ENCODE measurements at regions not wholly inside any gene's neighbourhood (a gene's known extent, or its start where the extent isn't known, plus 50 kb on each side); places are given as distances from the start of the nearest gene placed in this dataset.

- POLR2A ChIA-PET = no interaction called here
- H3K9me3 ChIP-seq (ENCODE audit: control extremely low read depth in 1 of 3, control insufficient read depth in 2 of 3, insufficient read depth in 1 of 3, low read length in 2 of 3) = peaks cover 5 to 11% (median 5%) of the 10 kb centered on the region in 3 donors
- H3K4me3 ChIP-seq (ENCODE audit: control extremely low read depth in 1 of 5, extremely low read depth in 1 of 5, insufficient read depth in 1 of 5, low read depth in 2 of 5, low read length in 4 of 5) = no peak overlapping the region
- CTCF ChIA-PET = no interaction called here
- no peak for DNase-seq
- Mint-ChIP-seq H3K9me3 (ENCODE audit: insufficient read depth) (no peaks in the 10 kb centered on the region), H3K27ac (no peak overlapping the region), H3K4me1 (peaks cover 3% of the 10 kb centered on the region), H3K4me3 (no peak overlapping the region), H3K27me3 (peaks cover 7% of the 10 kb centered on the region)
- no peak overlapping the region for H3K27ac ChIP-seq (ENCODE audit: low read length in 2 of 2)
- peaks cover 0 to 4% of the 10 kb centered on the region in 2 donors for H3K4me1 ChIP-seq (ENCODE audit: control insufficient read depth in 2 of 2, insufficient read depth in 2 of 2, low read length in 2 of 2)
- no peak overlapping the region for H2AFZ ChIP-seq (ENCODE audit: insufficient read depth, low read depth, low read length, poor library complexity, severe bottlenecking)
- peaks cover 0 to 1% of the 10 kb centered on the region in 2 experiments for H3K36me3 ChIP-seq (replicated peaks in 1 of 2; ENCODE audit: control extremely low read depth in 1 of 2, control insufficient read depth in 1 of 2, extremely low read depth in 1 of 2, insufficient read depth in 2 of 2, low read length in 1 of 2)
- H3K27me3 ChIP-seq (replicated peaks in 1 of 4; ENCODE audit: control extremely low read depth in 1 of 4, control insufficient read depth in 3 of 4, insufficient read depth in 4 of 4, low read length in 3 of 4) = no peaks in the 10 kb centered on the region
- ATAC-seq (ENCODE audit: low read depth) = no peak
- WGBS (ENCODE audit: insufficient coverage) = no CpG with 5 or more reads among the region's 1 CpG
- intact Hi-C loops (cut with micrococcal nuclease) = no loop called here
- H3K4me2 ChIP-seq (replicated peaks; ENCODE audit: low read depth, low read length, poor library complexity, severe bottlenecking) = no peak overlapping the region
- no peak for TF ChIP-seq EZH2 (IDR thresholded peaks at IDR 0.05; ENCODE audit: borderline replicate concordance, insufficient read depth, low read depth, low read length, poor library complexity, severe bottlenecking)
- TF ChIP-seq, protein P1, sequence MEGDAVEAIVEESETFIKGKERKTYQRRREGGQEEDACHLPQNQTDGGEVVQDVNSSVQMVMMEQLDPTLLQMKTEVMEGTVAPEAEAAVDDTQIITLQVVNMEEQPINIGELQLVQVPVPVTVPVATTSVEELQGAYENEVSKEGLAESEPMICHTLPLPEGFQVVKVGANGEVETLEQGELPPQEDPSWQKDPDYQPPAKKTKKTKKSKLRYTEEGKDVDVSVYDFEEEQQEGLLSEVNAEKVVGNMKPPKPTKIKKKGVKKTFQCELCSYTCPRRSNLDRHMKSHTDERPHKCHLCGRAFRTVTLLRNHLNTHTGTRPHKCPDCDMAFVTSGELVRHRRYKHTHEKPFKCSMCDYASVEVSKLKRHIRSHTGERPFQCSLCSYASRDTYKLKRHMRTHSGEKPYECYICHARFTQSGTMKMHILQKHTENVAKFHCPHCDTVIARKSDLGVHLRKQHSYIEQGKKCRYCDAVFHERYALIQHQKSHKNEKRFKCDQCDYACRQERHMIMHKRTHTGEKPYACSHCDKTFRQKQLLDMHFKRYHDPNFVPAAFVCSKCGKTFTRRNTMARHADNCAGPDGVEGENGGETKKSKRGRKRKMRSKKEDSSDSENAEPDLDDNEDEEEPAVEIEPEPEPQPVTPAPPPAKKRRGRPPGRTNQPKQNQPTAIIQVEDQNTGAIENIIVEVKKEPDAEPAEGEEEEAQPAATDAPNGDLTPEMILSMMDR (IDR thresholded peaks at IDR 0.05) = no peak
- no peaks in the 10 kb centered on the region for H4K20me1 ChIP-seq (ENCODE audit: control insufficient read depth, insufficient read depth, low read length, poor library complexity, severe bottlenecking)
- H3K9ac ChIP-seq (ENCODE audit: low read length) = no peak overlapping the region
- no peaks in the 10 kb centered on the region for H3K79me2 ChIP-seq (ENCODE audit: control insufficient read depth, insufficient read depth, low read length)
These were observed 330.6 kb downstream of the KCNRG start for GRCh38 chr13:50345804-50346203.

DNA sequence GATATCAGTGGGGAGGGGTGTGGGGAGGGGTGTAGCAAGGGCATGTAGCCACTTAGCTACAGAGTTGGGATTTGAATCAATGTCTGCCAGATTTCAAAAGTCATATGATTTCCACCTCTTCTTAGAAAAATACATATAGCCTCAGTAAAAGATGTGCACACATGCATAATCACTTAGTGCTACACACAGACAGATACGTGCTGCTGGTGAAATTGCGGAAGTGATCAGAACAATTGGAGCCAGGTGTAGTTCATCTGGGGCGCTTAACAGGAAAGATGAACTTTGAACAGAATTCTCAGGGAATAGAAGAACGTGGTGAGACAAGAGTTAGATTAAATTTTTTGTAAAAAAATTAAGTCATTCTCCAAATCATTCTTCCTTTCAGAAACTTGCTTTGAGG lies 333.1 kb downstream of the KCNRG start:
- no peaks in the 10 kb centered on the region for H3K9me3 Mint-ChIP-seq (ENCODE audit: insufficient read depth)
- ATAC-seq (ENCODE audit: low read depth) (no peak), DNase-seq (no peak)
- ChIA-PET CTCF (no interaction called here), POLR2A (interaction anchor here (0.7 kb wide), 1 partner anchor 451 kb away, joined by 3 read pairs; no protein-coding TSS in a partner anchor)
- Histone ChIP-seq H3K9ac (ENCODE audit: low read length) (no peak overlapping the region), H4K20me1 (ENCODE audit: control insufficient read depth, insufficient read depth, low read length, poor library complexity, severe bottlenecking) (no peaks in the 10 kb centered on the region), H3K27me3 (replicated peaks in 1 of 4; ENCODE audit: control extremely low read depth in 1 of 4, control insufficient read depth in 3 of 4, insufficient read depth in 4 of 4, low read length in 3 of 4) (no peaks in the 10 kb centered on the region), H3K79me2 (ENCODE audit: control insufficient read depth, insufficient read depth, low read length) (no peaks in the 10 kb centered on the region), H3K9me3 (ENCODE audit: control extremely low read depth in 1 of 3, control insufficient read depth in 2 of 3, insufficient read depth in 1 of 3, low read length in 2 of 3) (no peaks in the 10 kb centered on the region), H3K36me3 (replicated peaks in 1 of 2; ENCODE audit: control extremely low read depth in 1 of 2, control insufficient read depth in 1 of 2, extremely low read depth in 1 of 2, insufficient read depth in 2 of 2, low read length in 1 of 2) (no peaks in the 10 kb centered on the region), H2AFZ (ENCODE audit: insufficient read depth, low read depth, low read length, poor library complexity, severe bottlenecking) (no peak overlapping the region), H3K4me1 (ENCODE audit: control insufficient read depth in 2 of 2, insufficient read depth in 2 of 2, low read length in 2 of 2) (peaks cover 0 to 4% of the 10 kb centered on the region in 2 donors), H3K27ac (ENCODE audit: low read length in 2 of 2) (no peak overlapping the region), H3K4me3 (ENCODE audit: control extremely low read depth in 1 of 5, extremely low read depth in 1 of 5, insufficient read depth in 1 of 5, low read depth in 2 of 5, low read length in 4 of 5) (no peak overlapping the region), H3K4me2 (replicated peaks; ENCODE audit: low read depth, low read length, poor library complexity, severe bottlenecking) (no peak overlapping the region)
- peaks cover 7% of the 10 kb centered on the region for H3K27me3 Mint-ChIP-seq
- TF ChIP-seq EZH2 (IDR thresholded peaks at IDR 0.05; ENCODE audit: borderline replicate concordance, insufficient read depth, low read depth, low read length, poor library complexity, severe bottlenecking) = no peak
- TF ChIP-seq, protein P1 (IDR thresholded peaks at IDR 0.05) = no peak
- peaks cover 3% of the 10 kb centered on the region for H3K4me1 Mint-ChIP-seq
- H3K4me3 Mint-ChIP-seq = no peak overlapping the region
- intact Hi-C loops (cut with micrococcal nuclease) = no loop called here
- H3K27ac Mint-ChIP-seq = no peak overlapping the region
- whole genome bisulfite sequencing (ENCODE audit: insufficient coverage) = no CpG with 5 or more reads among the region's 4 CpGs
